A673 (cell line): ENCODE measurements at regions not wholly inside any gene's neighbourhood (a gene's known extent, or its start where the extent isn't known, plus 50 kb on each side); places are given as distances from the start of the nearest gene placed in this dataset.

Experiments used
- BruUV-seq: library from RNA; stranded (reverse); fragments of 400-500 nt; replicated peaks from 2 replicates; lab custom pipeline; 2021; lab: Mats Ljungman, UMichigan
- CTCF ChIA-PET: fragments of 300-600 bp; sonication (Branson Sonifier 250); formaldehyde crosslinking; loops from one replicate; lab custom pipeline; 2022; ENCODE audit warnings: antibody characterized with exemption; lab: Charles Lee
- POLR2A ChIA-PET: fragments of 300-600 bp; sonication (Branson Sonifier 250); formaldehyde crosslinking; loops from one replicate; lab custom pipeline; 2022; ENCODE audit warnings: antibody characterized with exemption; ENCODE audit not compliant: low non-redundant PET; lab: Charles Lee
- DNase-seq: peaks from one replicate; pipeline ENCODE4 v3.0.0-alpha.2; 2015; ENCODE audit warnings: low spot score
- H3K27ac ChIP-seq: fragments of 200-600 bp; sonication (generic); 2 replicates; pipeline ENCODE4 v1.5.1; 2016; ENCODE audit warnings: mixed run types, low read depth, mild to moderate bottlenecking, mixed read lengths, antibody characterized with exemption, low read length; ENCODE audit not compliant: poor library complexity, severe bottlenecking
- H3K27me3 ChIP-seq: fragments of 200-600 bp; sonication (generic); replicated peaks from 2 replicates; pipeline ENCODE4 v1.6.1; 2017; ENCODE audit warnings: mixed run types, low read depth, mild to moderate bottlenecking, mixed read lengths, antibody characterized with exemption, low read length; ENCODE audit not compliant: insufficient read depth, poor library complexity
- H3K36me3 ChIP-seq: fragments of 200-600 bp; sonication (generic); 2 replicates; pipeline ENCODE4 v1.6.1; 2016; ENCODE audit warnings: mixed run types, mild to moderate bottlenecking, mixed read lengths, antibody characterized with exemption, low read length; ENCODE audit not compliant: insufficient read depth, poor library complexity, severe bottlenecking
- H3K4me1 ChIP-seq: fragments of 200-600 bp; sonication (generic); 2 replicates; pipeline ENCODE4 v1.6.1; 2017; ENCODE audit warnings: mixed run types, mild to moderate bottlenecking, mixed read lengths, antibody characterized with exemption, low read length; ENCODE audit not compliant: insufficient read depth, poor library complexity, severe bottlenecking
- H3K4me3 ChIP-seq: fragments of 200-600 bp; sonication (generic); 2 replicates; pipeline ENCODE4 v1.5.1; 2016; ENCODE audit warnings: low read depth, mixed run types, mild to moderate bottlenecking, mixed read lengths, low read length; ENCODE audit not compliant: poor library complexity, severe bottlenecking
- H3K9me3 ChIP-seq: fragments of 200-600 bp; sonication (generic); 2 replicates; pipeline ENCODE4 v1.6.1; 2016; ENCODE audit warnings: mixed run types, low read depth, mild to moderate bottlenecking, mixed read lengths, antibody characterized with exemption, low read length; ENCODE audit not compliant: poor library complexity, severe bottlenecking
- CTCF ChIP-seq: fragments of 300-800, 200-600 bp; sonication (generic); conservative IDR thresholded peaks from 2 replicates; pipeline ENCODE4 v1.5.1; 2017; ENCODE audit warnings: low read depth, mild to moderate bottlenecking, antibody characterized with exemption, low read length, moderate library complexity, mixed read lengths
- EZH2 ChIP-seq: fragments of 200-600 bp; sonication (generic); IDR thresholded peaks from 2 replicates; pipeline ENCODE4 v1.6.1; 2017; ENCODE audit warnings: borderline replicate concordance, low read depth, mild to moderate bottlenecking, mixed read lengths, antibody characterized with exemption, low read length; ENCODE audit not compliant: poor library complexity, severe bottlenecking
- intact Hi-C: fragments of 100-400 bp; cut with micrococcal nuclease; formaldehyde crosslinking; loops from one replicate; pipeline ENCODE4 v1.10.0; 2022; ENCODE audit not compliant: unreplicated experiment

GRCh38 chr5:57348376-57349140 lies 134.1 kb downstream of the ACTBL2 start:
- no peaks in the 10 kb centered on the region for H3K36me3 ChIP-seq
- no peak overlapping the region for H3K4me3 ChIP-seq
- no peak for TF ChIP-seq CTCF
- TF ChIP-seq EZH2 = no peak
- peaks cover 6% of the 10 kb centered on the region for H3K27me3 ChIP-seq
- no peaks in the 10 kb centered on the region for H3K4me1 ChIP-seq
- H3K9me3 ChIP-seq = no peaks in the 10 kb centered on the region
- H3K27ac ChIP-seq = no peak overlapping the region
- POLR2A ChIA-PET = no interaction called here
- DNase-seq = no peak
- intact Hi-C loops = no loop called here
- CTCF ChIA-PET = no interaction called here
- no TSS peak for BruUV-seq

- intact Hi-C loops = no loop called here
- Histone ChIP-seq H3K9me3 (no peaks in the 10 kb centered on the region), H3K4me1 (no peaks in the 10 kb centered on the region), H3K4me3 (no peak overlapping the region), H3K27ac (no peak overlapping the region), H3K36me3 (no peaks in the 10 kb centered on the region), H3K27me3 (peaks cover 6% of the 10 kb centered on the region)
- no peak for TF ChIP-seq CTCF
- TF ChIP-seq EZH2 = no peak
- no peak for DNase-seq
- BruUV-seq = no TSS peak
- ChIA-PET POLR2A (no interaction called here), CTCF (no interaction called here)
Measured at GRCh38 chr5:57346328-57346727, 136.3 kb downstream of the ACTBL2 start.

- ChIA-PET POLR2A (no interaction called here), CTCF (no interaction called here)
- Histone ChIP-seq H3K9me3 (no peaks in the 10 kb centered on the region), H3K4me1 (no peaks in the 10 kb centered on the region), H3K4me3 (no peak overlapping the region), H3K27ac (no peak overlapping the region), H3K36me3 (no peaks in the 10 kb centered on the region), H3K27me3 (no peaks in the 10 kb centered on the region)
- BruUV-seq = no TSS peak
- no peak for DNase-seq
- intact Hi-C loops = no loop called here
- TF ChIP-seq CTCF (no peak), EZH2 (no peak)
Measured at GRCh38 chr5:57341380-57341979, 141.1 kb downstream of the ACTBL2 start.
